ENCODE measurements at regions not wholly inside any gene's neighbourhood (a gene's known extent, or its start where the extent isn't known, plus 50 kb on each side); places are given as distances from the start of the nearest gene placed in this dataset.

- DNase-seq (ENCODE audit: low spot score): no peak
Observed at GRCh38 chr22:49506010-49506400, 321.7 kb downstream of the BRD1 start.

- no peak for DNase-seq (ENCODE audit: low spot score)
Observed at GRCh38 chr22:49505337-49506009, 322.2 kb downstream of the BRD1 start.

- DNase-seq (ENCODE audit: low spot score): no peak
Observed at GRCh38 chr22:49503896-49504521, 323.7 kb downstream of the BRD1 start.

GRCh38 chr22:49503321-49503720 is 324.4 kb downstream of the BRD1 start:
- DNase-seq (ENCODE audit: low spot score): no peak

- DNase-seq (ENCODE audit: low spot score): no peak
Observed at GRCh38 chr22:49502126-49502826, 325.4 kb downstream of the BRD1 start.

DNA sequence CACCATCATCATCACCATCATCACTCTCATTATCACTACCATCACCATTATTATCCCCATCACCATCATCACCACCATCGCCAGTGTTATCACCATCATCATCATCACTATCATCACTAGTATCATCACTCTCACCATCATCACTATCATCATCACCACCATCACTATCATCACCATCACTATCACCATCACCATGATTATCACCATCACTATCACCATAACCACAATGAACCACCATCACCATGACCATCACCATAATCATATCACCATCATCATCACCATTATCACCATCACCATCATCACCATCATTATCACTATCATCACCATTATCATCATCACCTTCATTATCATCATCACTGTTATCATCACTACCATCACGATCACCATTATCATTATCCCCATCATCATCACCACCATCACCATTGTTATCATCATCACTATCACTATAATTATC is 326.7 kb downstream of the BRD1 start:
- DNase-seq (ENCODE audit: low spot score): no peak

- DNase-seq (ENCODE audit: low spot score): no peak
Observed at GRCh38 chr22:49500076-49500460, 327.6 kb downstream of the BRD1 start.

DNA sequence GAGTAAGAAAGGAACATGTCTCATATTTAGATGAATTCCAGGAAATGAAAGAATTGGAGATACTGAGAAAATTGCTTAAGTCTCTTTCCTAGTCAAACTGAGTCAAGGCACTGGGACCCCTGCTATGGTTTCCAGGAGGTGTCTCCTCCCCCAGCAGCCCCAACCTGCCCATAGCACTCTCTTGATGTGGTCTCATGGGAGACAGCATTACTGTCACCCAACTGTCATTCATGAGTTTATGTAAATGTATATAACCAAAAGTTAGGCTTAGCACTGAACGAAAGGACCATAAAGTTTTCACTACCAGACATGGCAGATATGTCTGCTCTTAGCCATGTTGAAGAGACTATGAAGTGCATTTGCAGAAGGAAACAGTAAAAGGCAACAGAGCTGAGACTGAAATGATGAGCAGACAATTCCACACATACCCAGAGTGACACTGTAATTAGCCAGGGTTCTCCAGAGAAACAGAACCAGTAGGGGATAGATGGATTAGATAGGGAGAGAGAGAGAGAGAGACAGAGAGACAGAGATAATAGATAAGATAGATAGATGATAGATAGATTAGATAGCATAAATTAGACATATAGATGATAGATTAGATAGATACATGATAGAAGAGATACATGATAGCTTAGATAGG is 328.1 kb downstream of the BRD1 start:
- no peak for DNase-seq (ENCODE audit: low spot score)

DNA sequence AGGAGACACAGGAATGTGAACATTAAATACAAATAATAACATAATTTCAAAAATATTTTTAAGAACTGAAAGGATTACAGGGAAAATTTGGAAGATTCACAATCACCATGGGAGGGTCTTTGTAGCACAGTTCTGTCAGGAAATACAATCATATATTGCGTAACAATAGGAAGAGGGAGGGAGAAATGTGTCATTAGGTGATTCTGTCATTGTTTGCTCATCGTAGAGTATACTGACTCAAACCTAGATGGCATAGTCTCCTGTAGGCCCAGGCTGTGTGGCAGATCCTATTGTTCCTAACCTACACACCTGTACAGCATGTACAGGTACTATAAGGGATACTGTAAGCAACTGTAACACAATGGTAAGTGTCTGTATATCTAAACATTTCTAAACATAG is 330.4 kb downstream of the BRD1 start:
- no peak for DNase-seq (ENCODE audit: low spot score)

GRCh38 chr22:49494555-49494954 is 333.1 kb downstream of the BRD1 start:
- DNase-seq (ENCODE audit: low spot score): no peak

DNA sequence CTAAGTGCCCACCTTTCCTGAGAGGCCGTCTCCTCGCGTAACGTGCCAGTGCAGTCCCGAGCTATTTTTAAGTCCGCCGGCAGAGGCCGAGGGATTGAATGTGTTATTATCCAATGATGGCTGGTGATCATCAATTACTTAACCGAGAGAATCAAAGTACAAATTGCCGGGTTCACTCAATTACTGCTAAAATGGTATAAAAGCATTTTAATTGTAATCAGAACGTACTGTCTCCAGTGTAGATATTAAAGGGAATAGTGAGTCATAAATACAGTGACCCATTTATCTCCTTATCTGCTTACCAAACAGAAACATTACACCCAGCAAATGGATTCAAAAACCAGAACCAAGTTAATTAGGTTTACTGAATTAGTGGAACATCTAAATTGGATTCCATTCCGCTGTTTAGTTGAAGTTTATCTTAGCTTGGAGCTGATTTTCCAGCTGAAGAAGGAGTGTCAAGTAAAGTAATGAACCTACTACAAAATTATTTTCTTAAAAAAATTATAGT is 334.9 kb downstream of the BRD1 start:
- DNase-seq (ENCODE audit: low spot score): no peak

DNA sequence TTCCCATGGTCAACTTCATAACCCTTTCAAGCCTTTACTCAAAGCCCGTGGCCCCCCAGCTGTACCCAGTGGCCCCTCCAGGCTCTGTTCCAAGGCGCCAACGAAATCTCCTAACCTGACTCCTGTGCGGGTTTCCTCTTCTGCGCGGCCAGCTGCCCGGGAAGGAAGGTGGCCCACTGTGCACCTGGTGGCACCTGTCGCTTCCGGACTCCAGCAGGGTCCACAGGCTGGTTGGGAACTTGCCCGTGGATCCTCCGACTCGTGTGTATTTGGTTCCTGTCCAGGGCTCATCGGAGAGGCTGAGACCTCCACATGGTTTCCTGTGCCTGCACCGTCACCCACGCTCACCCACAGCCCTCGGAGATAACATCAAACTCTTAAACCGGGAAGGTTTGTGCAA is 335.4 kb downstream of the BRD1 start:
- DNase-seq (ENCODE audit: low spot score): no peak

DNA sequence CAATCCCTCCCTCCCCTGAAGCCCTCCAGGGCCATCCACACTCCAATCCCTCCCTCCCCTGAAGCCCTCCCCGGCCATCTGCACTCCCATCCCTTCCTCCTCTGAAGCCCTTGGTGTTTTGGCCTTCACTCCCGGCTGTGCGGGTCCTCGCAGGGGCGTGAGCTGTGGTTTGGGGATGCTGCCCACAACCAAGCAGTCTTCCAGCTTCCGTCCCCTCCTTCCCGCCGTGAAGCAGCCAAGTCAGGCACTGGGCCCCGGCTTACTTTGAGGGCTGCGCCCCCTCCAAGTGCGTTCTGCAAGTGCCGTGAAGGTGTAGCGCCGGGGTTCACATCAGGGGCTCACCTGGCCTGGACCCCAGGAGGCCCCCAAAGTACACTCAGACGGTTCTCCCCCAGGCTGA is 335.9 kb downstream of the BRD1 start:
- DNase-seq (ENCODE audit: low spot score): no peak

DNA sequence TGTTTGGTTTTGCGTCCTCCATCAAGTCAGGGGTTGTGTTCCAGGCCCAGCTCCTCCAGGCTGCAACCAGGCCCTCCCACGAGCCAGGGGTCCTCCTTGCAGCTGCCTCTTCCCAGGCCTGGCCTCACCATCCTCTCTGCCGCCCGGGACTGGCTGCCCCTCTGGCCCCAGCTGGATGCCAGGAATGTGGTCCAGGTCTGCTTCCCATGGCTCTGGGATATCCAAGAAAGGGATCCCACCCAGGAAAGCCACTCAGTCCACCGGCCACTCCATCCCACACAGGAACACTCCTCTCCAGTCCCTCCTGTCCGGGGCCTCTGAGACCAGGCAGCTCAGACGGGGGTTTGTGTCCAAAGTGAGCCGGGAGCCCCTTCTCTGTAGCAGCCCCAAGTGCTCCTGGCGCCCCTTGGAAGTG is 336.4 kb downstream of the BRD1 start:
- no peak for DNase-seq (ENCODE audit: low spot score)

- no peak for DNase-seq (ENCODE audit: low spot score)
Observed at GRCh38 chr22:49490692-49491091, 337.0 kb downstream of the BRD1 start.

DNA sequence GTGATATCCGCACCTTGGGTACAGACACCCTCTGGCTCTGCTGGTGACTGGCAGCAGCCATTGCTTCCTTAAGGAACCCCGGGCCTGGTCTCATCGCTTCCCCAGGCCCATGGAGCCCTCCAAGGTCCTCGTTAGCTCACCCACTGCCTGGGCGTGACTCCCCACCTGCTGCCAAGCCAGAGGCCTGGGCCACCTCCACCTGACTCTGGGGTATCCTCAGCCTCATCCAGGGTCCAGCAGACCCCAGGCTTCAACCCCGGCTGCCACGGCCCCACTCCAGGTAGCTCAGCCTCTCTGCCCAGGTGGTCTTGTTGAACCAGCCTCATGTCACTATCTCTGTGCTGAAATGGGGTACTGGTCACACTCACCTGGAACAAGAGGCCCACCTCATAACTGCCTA is 337.9 kb downstream of the BRD1 start:
- DNase-seq (ENCODE audit: low spot score): no peak

DNA sequence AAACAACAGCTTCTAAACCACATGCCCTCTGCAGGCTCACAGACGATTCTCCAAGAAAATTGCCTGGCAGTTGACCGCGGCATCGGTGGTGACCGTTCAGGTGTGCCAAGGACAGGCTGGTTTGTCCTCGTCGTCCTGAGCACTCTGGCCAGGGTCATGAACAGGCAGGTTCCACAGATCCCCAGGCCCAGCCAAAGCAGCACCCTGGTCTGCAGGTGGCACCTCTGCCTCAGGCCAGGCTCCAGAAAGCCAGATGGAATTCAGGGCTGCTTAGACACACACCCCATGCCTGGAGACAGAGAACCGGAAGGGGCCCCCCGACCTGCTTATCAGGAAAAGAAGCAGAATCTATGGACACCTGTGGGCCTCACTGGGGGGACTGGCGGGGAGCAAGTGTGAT is 338.7 kb downstream of the BRD1 start:
- no peak for DNase-seq (ENCODE audit: low spot score)

- no peak for DNase-seq (ENCODE audit: low spot score)
Observed at GRCh38 chr22:49487950-49488349, 339.7 kb downstream of the BRD1 start.

DNA sequence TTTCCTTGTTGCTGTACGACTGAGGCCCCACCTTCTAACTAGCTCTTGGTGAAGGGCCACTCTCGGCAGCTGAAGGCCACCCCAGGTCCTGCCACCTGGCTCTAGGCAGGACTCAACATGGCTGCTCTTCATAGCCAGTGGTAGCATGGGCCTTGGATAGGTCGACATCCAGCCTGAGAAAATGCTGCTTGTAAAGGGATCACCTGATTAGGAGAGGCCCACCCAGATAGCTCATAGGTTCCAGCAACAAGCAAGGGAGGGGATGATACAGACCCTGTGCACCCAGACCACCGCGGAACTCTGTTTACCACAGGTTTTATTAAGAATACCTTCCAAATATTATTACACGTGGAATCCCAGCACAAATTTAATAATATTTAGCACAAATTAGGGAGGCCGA is 341.4 kb downstream of the BRD1 start:
- DNase-seq (ENCODE audit: low spot score): no peak

GRCh38 chr22:49483946-49484345 is 343.7 kb downstream of the BRD1 start:
- DNase-seq (ENCODE audit: low spot score): no peak

GRCh38 chr22:49483281-49483870 is 344.3 kb downstream of the BRD1 start:
- no peak for DNase-seq (ENCODE audit: low spot score)

DNA sequence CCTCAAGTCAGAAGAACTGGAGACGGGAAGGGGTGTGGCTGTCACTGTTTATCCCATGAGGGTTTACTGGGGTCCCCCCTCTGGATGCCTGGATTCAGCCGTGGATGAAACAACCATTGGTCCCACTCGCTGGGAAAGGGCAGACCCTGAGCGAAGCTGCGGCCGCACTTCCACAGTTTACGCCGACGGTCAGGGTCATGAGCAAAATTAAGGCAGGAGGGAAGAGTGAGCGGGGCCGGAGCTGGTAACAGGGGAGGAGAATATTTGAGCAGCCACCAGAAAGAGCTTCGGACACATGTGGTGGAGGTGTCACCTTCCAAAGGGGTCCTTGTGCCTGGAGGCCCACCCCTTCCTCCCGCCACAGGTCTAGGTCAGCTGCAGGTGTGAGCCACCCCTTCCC is 344.9 kb downstream of the BRD1 start:
- DNase-seq (ENCODE audit: low spot score): no peak

Measured in AG08396 (cell line).